ENCODE measurements at regions not wholly inside any gene's neighbourhood (a gene's known extent, or its start where the extent isn't known, plus 50 kb on each side); places are given as distances from the start of the nearest gene placed in this dataset.

- Histone ChIP-seq H3K9ac (ENCODE audit: insufficient read length) (no peak overlapping the region), H3K36me3 (ENCODE audit: insufficient read depth, low read length) (no peaks in the 10 kb centered on the region), H3K9me3 (ENCODE audit: low read depth, low read length) (no peaks in the 10 kb centered on the region), H3K27ac (no peak overlapping the region), H3K4me3 (no peak overlapping the region)
- TF ChIP-seq FOXP2 (optimal IDR thresholded peaks at IDR 0.05; ENCODE audit: control extremely low read depth, extremely low read length, insufficient read depth), result no peak
- TF ChIP-seq POLR2AphosphoS5 (IDR thresholded peaks at IDR 0.05; ENCODE audit: borderline replicate concordance, low read depth, low read length), result no peak
- no peak for TF ChIP-seq EZH2 (IDR thresholded peaks at IDR 0.05)
- DNase-seq (ENCODE audit: low read depth, low spot score), result no peak
Observed at GRCh38 chr11:71309181-71309580, 56.8 kb upstream of the SHANK2 start.

DNA sequence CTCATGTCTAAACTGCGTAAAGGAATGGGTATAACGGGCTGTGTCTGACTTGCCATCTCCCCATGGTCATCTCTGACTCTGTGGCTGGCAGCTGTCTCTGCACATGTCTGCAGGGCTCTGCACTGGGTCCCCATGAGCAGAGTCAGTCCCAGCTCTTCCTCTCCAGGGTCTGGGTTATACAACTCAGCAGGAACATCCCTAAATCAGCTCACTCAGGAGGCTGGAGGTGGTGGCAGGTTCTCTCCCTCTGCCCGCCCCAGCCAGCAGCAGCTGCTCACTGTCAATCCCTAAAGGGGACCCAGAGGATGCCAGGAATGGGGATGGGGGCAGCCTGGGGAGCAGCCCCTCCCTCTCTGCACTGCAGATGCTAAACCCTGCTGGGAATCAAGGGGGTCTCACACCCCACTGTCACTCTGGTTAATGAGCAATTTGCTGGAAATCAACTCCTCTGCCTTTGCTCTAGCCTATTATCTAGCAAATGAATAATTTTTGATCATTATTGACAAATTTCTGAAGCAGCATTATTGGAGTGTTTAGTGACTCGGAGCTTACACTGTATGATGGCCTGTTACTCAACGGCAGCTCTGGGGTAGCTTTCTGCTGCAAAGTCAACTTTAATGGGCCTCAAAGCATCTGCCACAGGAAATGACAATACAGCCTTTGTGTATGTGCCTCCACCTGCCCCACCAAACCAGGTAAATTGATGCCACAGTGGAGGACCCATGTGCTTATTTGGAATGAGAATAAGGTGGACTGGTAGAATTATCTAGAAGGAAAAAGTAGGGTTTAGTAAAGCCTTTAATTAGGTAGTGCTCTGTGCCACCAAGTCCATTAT is 55.7 kb upstream of the SHANK2 start:
- DNase-seq (ENCODE audit: low read depth, low spot score), result no peak
- Histone ChIP-seq H3K27ac (no peak overlapping the region), H3K4me3 (no peak overlapping the region), H3K36me3 (ENCODE audit: insufficient read depth, low read length) (no peaks in the 10 kb centered on the region), H3K9ac (ENCODE audit: insufficient read length) (no peak overlapping the region), H3K9me3 (ENCODE audit: low read depth, low read length) (no peaks in the 10 kb centered on the region)
- TF ChIP-seq POLR2AphosphoS5 (IDR thresholded peaks at IDR 0.05; ENCODE audit: borderline replicate concordance, low read depth, low read length), result no peak
- TF ChIP-seq FOXP2 (optimal IDR thresholded peaks at IDR 0.05; ENCODE audit: control extremely low read depth, extremely low read length, insufficient read depth), result no peak
- no peak for TF ChIP-seq EZH2 (IDR thresholded peaks at IDR 0.05)

DNA sequence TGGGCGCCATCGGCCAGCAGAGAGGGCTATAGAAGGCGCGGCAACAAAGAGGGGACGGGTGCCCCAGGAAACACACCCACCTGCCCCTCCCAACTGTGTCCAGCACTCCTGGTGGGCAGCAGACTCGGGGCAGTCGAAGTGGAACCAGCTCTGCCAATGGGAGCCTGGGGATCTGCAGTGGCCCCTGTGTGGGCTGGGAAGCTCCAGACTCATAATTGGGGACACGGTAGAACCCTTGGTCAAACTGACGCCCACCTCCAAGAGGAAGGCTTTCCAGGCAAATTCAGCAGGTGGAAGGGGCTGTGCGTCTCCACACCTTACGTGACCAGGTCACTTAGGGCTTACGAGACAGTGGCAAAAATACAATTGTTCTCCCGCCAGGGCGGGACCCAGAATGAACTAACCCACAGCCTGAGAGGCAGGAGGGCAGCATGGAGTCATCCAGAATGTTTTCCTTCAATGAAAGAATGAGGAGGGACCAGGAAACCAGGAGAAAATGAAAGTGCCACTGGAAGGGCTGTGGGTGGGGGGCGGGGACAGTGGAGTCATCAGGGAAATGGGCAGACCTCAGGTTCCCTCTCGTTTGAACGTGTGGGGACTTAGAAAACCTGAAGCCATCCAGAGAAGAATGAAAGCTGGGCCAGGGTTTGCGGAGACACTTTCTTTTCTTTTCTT is 53.2 kb upstream of the SHANK2 start:
- Histone ChIP-seq H3K9ac (ENCODE audit: insufficient read length) (no peak overlapping the region), H3K9me3 (ENCODE audit: low read depth, low read length) (no peaks in the 10 kb centered on the region), H3K4me3 (no peak overlapping the region), H3K27ac (no peak overlapping the region), H3K36me3 (ENCODE audit: insufficient read depth, low read length) (no peaks in the 10 kb centered on the region)
- TF ChIP-seq POLR2AphosphoS5 (IDR thresholded peaks at IDR 0.05; ENCODE audit: borderline replicate concordance, low read depth, low read length) (no peak), EZH2 (IDR thresholded peaks at IDR 0.05) (no peak), FOXP2 (optimal IDR thresholded peaks at IDR 0.05; ENCODE audit: control extremely low read depth, extremely low read length, insufficient read depth) (no peak)
- DNase-seq (ENCODE audit: low read depth, low spot score), result no peak

DNA sequence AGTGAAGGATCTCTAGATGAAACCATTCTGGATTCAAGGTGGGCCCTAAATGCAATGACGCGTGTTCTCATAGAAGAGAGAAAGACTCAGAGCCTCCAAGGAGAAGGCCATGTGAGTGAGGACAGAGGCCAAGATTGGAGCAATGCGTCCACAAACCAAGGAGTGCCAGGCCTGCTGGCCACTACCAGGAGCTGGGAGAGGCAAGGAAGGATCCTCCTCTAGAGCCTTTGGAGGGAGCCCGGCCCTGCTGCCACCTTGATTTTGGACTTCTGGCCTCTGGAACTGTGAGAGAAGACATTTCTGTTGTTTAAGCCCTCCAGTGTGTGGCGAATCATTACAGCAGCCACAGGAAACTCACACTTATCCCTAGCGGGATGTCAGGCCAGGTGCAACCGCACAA is 52.7 kb upstream of the SHANK2 start:
- H3K9ac ChIP-seq (ENCODE audit: insufficient read length), result no peak overlapping the region
- no peaks in the 10 kb centered on the region for H3K9me3 ChIP-seq (ENCODE audit: low read depth, low read length)

DNA sequence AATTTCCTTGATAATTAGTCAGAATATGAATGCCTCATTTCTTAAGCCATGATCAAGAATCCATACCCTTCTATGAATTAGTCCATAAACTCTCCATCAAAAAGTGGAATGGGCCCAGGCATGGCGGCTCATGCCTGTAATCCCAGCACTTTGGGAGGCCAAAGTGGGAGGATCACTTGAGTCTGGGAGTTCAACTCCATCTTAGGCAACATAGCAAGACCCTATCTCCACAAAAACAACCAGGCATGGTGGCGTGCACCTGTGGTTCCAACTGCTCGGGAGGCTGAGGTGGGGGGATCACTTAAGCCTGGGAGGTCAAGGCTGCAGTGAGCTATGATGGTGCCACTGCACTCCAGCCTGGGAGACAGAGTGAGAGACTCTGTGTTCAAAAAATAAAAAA is 52.1 kb upstream of the SHANK2 start:
- Histone ChIP-seq H3K4me3 (no peak overlapping the region), H3K9me3 (ENCODE audit: low read depth, low read length) (no peaks in the 10 kb centered on the region), H3K36me3 (ENCODE audit: insufficient read depth, low read length) (no peaks in the 10 kb centered on the region), H3K27ac (no peak overlapping the region), H3K9ac (ENCODE audit: insufficient read length) (no peak overlapping the region)
- no peak for DNase-seq (ENCODE audit: low read depth, low spot score)
- TF ChIP-seq EZH2 (IDR thresholded peaks at IDR 0.05) (no peak), POLR2AphosphoS5 (IDR thresholded peaks at IDR 0.05; ENCODE audit: borderline replicate concordance, low read depth, low read length) (no peak), FOXP2 (optimal IDR thresholded peaks at IDR 0.05; ENCODE audit: control extremely low read depth, extremely low read length, insufficient read depth) (no peak)

More for the DNA sequence above, 52.7 kb upstream of the SHANK2 start:
- no peak for DNase-seq (ENCODE audit: low read depth, low spot score)
- Histone ChIP-seq H3K27ac (no peak overlapping the region), H3K36me3 (ENCODE audit: insufficient read depth, low read length) (no peaks in the 10 kb centered on the region), H3K4me3 (no peak overlapping the region)
- TF ChIP-seq FOXP2 (optimal IDR thresholded peaks at IDR 0.05; ENCODE audit: control extremely low read depth, extremely low read length, insufficient read depth) (no peak), POLR2AphosphoS5 (IDR thresholded peaks at IDR 0.05; ENCODE audit: borderline replicate concordance, low read depth, low read length) (no peak), EZH2 (IDR thresholded peaks at IDR 0.05) (no peak)

GRCh38 chr11:71304045-71304444 is 51.7 kb upstream of the SHANK2 start:
- Histone ChIP-seq H3K9ac (ENCODE audit: insufficient read length) (no peak overlapping the region), H3K4me3 (no peak overlapping the region), H3K9me3 (ENCODE audit: low read depth, low read length) (no peaks in the 10 kb centered on the region), H3K27ac (no peak overlapping the region), H3K36me3 (ENCODE audit: insufficient read depth, low read length) (no peaks in the 10 kb centered on the region)
- no peak for TF ChIP-seq FOXP2 (optimal IDR thresholded peaks at IDR 0.05; ENCODE audit: control extremely low read depth, extremely low read length, insufficient read depth)
- no peak for TF ChIP-seq POLR2AphosphoS5 (IDR thresholded peaks at IDR 0.05; ENCODE audit: borderline replicate concordance, low read depth, low read length)
- TF ChIP-seq EZH2 (IDR thresholded peaks at IDR 0.05), result no peak
- DNase-seq (ENCODE audit: low read depth, low spot score), result no peak

- H3K36me3 ChIP-seq (ENCODE audit: insufficient read depth, low read length), result no peaks in the 10 kb centered on the region
- TF ChIP-seq FOXP2 (optimal IDR thresholded peaks at IDR 0.05; ENCODE audit: control extremely low read depth, extremely low read length, insufficient read depth) (no peak), POLR2AphosphoS5 (IDR thresholded peaks at IDR 0.05; ENCODE audit: borderline replicate concordance, low read depth, low read length) (no peak), EZH2 (IDR thresholded peaks at IDR 0.05) (no peak)
- DNase-seq (ENCODE audit: low read depth, low spot score), result no peak
- no peak overlapping the region for H3K27ac ChIP-seq
- H3K9me3 ChIP-seq (ENCODE audit: low read depth, low read length), result no peaks in the 10 kb centered on the region
- H3K4me3 ChIP-seq, result no peak overlapping the region
- H3K9ac ChIP-seq (ENCODE audit: insufficient read length), result no peak overlapping the region
Observed at GRCh38 chr11:71302911-71303310, 50.5 kb upstream of the SHANK2 start.

DNA sequence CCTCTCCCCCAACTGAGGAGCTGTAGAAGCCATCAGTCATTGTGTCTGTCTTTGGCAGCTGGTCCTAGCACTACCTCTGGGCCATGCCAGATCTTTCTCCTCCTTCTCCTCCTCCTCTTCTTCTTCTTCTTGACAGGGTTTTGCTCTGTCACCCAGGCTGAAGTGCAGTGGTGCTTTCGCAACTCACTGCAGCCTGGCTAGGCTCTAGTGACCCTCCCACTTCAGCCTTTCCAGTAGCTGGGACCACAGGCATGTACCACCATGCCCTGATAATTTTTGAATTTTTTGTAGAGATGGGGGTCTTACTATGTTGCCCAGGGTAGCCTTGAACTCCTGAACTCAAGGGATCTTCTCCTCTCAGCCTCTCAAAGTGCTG is 50.1 kb upstream of the SHANK2 start:
- Histone ChIP-seq H3K27ac (no peak overlapping the region), H3K9ac (ENCODE audit: insufficient read length) (no peak overlapping the region), H3K36me3 (ENCODE audit: insufficient read depth, low read length) (no peaks in the 10 kb centered on the region), H3K9me3 (ENCODE audit: low read depth, low read length) (no peaks in the 10 kb centered on the region), H3K4me3 (no peak overlapping the region)
- DNase-seq (ENCODE audit: low read depth, low spot score), result no peak
- no peak for TF ChIP-seq FOXP2 (optimal IDR thresholded peaks at IDR 0.05; ENCODE audit: control extremely low read depth, extremely low read length, insufficient read depth)
- TF ChIP-seq POLR2AphosphoS5 (IDR thresholded peaks at IDR 0.05; ENCODE audit: borderline replicate concordance, low read depth, low read length), result no peak
- TF ChIP-seq EZH2 (IDR thresholded peaks at IDR 0.05), result no peak

All from SK-N-MC (cell line).